H9 (cell line): ENCODE measurements at regions not wholly inside any gene's neighbourhood (a gene's known extent, or its start where the extent isn't known, plus 50 kb on each side); places are given as distances from the start of the nearest gene placed in this dataset.

Experiments
- DNase-seq: peaks from one replicate; pipeline ENCODE4 v3.0.0-alpha.2; 2017
- H2AFZ ChIP-seq: one replicate; pipeline ENCODE4 v1.6.1; 2013; ENCODE audit warnings: mild to moderate bottlenecking, low read length, control low read depth, moderate library complexity
- H2AK5ac ChIP-seq: 2 replicates; pipeline ENCODE4 v1.6.1; 2013; ENCODE audit warnings: low read length, control low read depth, mixed read lengths; ENCODE audit not compliant: insufficient read length
- H2BK120ac ChIP-seq: one replicate; pipeline ENCODE4 v1.6.1; 2013; ENCODE audit warnings: low read depth, mild to moderate bottlenecking, low read length, control low read depth, inconsistent platforms; ENCODE audit not compliant: poor library complexity, severe bottlenecking
- H2BK12ac ChIP-seq: 2 replicates; pipeline ENCODE4 v1.6.1; 2013; ENCODE audit warnings: low read length, control low read depth, mixed read lengths, low read depth; ENCODE audit not compliant: insufficient read length
- H2BK15ac ChIP-seq: 2 replicates; pipeline ENCODE4 v1.6.1; 2013; ENCODE audit warnings: low read depth, low read length, control low read depth
- H2BK20ac ChIP-seq: one replicate; pipeline ENCODE4 v1.6.1; 2013; ENCODE audit warnings: low read depth, mild to moderate bottlenecking, low read length, control low read depth, inconsistent platforms; ENCODE audit not compliant: poor library complexity, severe bottlenecking
- H2BK5ac ChIP-seq: 2 replicates; pipeline ENCODE4 v1.6.1; 2013; ENCODE audit warnings: low read length, control low read depth, mixed read lengths; ENCODE audit not compliant: insufficient read length
- H3K14ac ChIP-seq: 2 replicates; pipeline ENCODE4 v1.6.1; 2013; ENCODE audit warnings: low read length, control low read depth; ENCODE audit not compliant: insufficient read depth
- H3K18ac ChIP-seq: 2 replicates; pipeline ENCODE4 v1.6.1; 2013; ENCODE audit warnings: low read depth, mild to moderate bottlenecking, mixed read lengths, low read length, control low read depth; ENCODE audit not compliant: insufficient read length
- H3K23ac ChIP-seq: 2 replicates; pipeline ENCODE4 v1.6.1; 2013; ENCODE audit warnings: low read length, control low read depth, mixed read lengths, low read depth; ENCODE audit not compliant: insufficient read length
- H3K23me2 ChIP-seq: 2 replicates; pipeline ENCODE4 v1.6.1; 2013; ENCODE audit warnings: low read depth, mild to moderate bottlenecking, mixed read lengths, low read length, control low read depth; ENCODE audit not compliant: insufficient read length, poor library complexity, severe bottlenecking
- H3K27ac ChIP-seq: 2 replicates; pipeline ENCODE4 v1.5.1; 2013; ENCODE audit warnings: low read length, control low read depth, mixed read lengths, low read depth; ENCODE audit not compliant: insufficient read length
- H3K27me3 ChIP-seq: 2 replicates; pipeline ENCODE4 v1.6.1; 2013; ENCODE audit warnings: low read length, control low read depth, inconsistent platforms; ENCODE audit not compliant: insufficient read depth
- H3K4ac ChIP-seq: 2 replicates; pipeline ENCODE4 v1.6.1; 2013; ENCODE audit warnings: low read depth, mild to moderate bottlenecking, control low read depth, inconsistent platforms, low read length, moderate library complexity
- H3K4me1 ChIP-seq: 2 replicates; pipeline ENCODE4 v1.6.1; 2013; ENCODE audit warnings: low read length, control low read depth, inconsistent platforms; ENCODE audit not compliant: insufficient read depth
- H3K4me2 ChIP-seq: 2 replicates; pipeline ENCODE4 v1.6.1; 2013; ENCODE audit warnings: low read length, control low read depth, mixed read lengths; ENCODE audit not compliant: insufficient read length, insufficient read depth
- H3K56ac ChIP-seq: 2 replicates; pipeline ENCODE4 v1.6.1; 2013; ENCODE audit warnings: low read depth, mild to moderate bottlenecking, mixed read lengths, low read length, control low read depth; ENCODE audit not compliant: insufficient read length
- H3K79me1 ChIP-seq: 2 replicates; pipeline ENCODE4 v1.6.1; 2013; ENCODE audit warnings: low read depth, mild to moderate bottlenecking, moderate library complexity, low read length, control low read depth, inconsistent platforms; ENCODE audit not compliant: insufficient read depth, poor library complexity, severe bottlenecking
- H3K79me2 ChIP-seq: 2 replicates; pipeline ENCODE4 v1.6.1; 2013; ENCODE audit warnings: low read length, control low read depth, inconsistent platforms; ENCODE audit not compliant: insufficient read depth
- H3K9ac ChIP-seq: 2 replicates; pipeline ENCODE4 v1.6.1; 2013; ENCODE audit warnings: low read length, control low read depth, mixed read lengths; ENCODE audit not compliant: insufficient read length; ENCODE audit errors: extremely low read depth
- H3K9me3 ChIP-seq: one replicate; pipeline ENCODE4 v1.6.1; 2013; ENCODE audit warnings: low read depth, low read length, inconsistent platforms; ENCODE audit not compliant: control insufficient read depth
- H3T11ph ChIP-seq: one replicate; pipeline ENCODE4 v1.6.1; 2013; ENCODE audit warnings: mild to moderate bottlenecking, low read length, control low read depth, inconsistent platforms
- H4K20me1 ChIP-seq: one replicate; pipeline ENCODE4 v1.6.1; 2013; ENCODE audit not compliant: control insufficient read depth, insufficient read length, insufficient read depth
- H4K5ac ChIP-seq: 2 replicates; pipeline ENCODE4 v1.6.1; 2013; ENCODE audit warnings: low read depth, mild to moderate bottlenecking, mixed read lengths, low read length, control low read depth; ENCODE audit not compliant: insufficient read length
- H4K8ac ChIP-seq: replicated peaks from 2 replicates; pipeline ENCODE4 v1.6.1; 2013; ENCODE audit warnings: low read length, control low read depth, mixed read lengths, low read depth; ENCODE audit not compliant: insufficient read length
- H4K91ac ChIP-seq: 2 replicates; pipeline ENCODE4 v1.6.1; 2013; ENCODE audit warnings: low read depth, mild to moderate bottlenecking, moderate library complexity, mixed read lengths, low read length, control low read depth; ENCODE audit not compliant: insufficient read length
- H3K27ac Mint-ChIP-seq, 3 experiments: 2 replicates in 2 of 3; 3 replicates in 1 of 3; pipeline ENCODE4 v1.8.0; 2020 to 2021; ENCODE audit warnings: mixed read lengths in 3 of 3, mild to moderate bottlenecking in 1 of 3, moderate library complexity in 1 of 3
- H3K27me3 Mint-ChIP-seq: 2 replicates; pipeline ENCODE4 v1.8.0; 2021; ENCODE audit warnings: low read depth, mild to moderate bottlenecking, moderate library complexity, mixed read lengths
- H3K36me3 Mint-ChIP-seq, 3 experiments: 2 replicates in 2 of 3; 3 replicates in 1 of 3; pipeline ENCODE4 v1.8.0; 2020 to 2021; ENCODE audit warnings: low read depth in 3 of 3, mixed read lengths in 3 of 3; ENCODE audit not compliant: insufficient read depth in 1 of 3
- H3K4me1 Mint-ChIP-seq, 2 experiments: 2 replicates each; pipeline ENCODE4 v1.8.0; 2020; ENCODE audit warnings: mixed read lengths in 2 of 2
- H3K4me3 Mint-ChIP-seq, 2 experiments: 2 replicates in 1 of 2; 3 replicates in 1 of 2; pipeline ENCODE4 v1.8.0; 2020 to 2021; ENCODE audit warnings: mild to moderate bottlenecking in 2 of 2, mixed read lengths in 2 of 2, moderate library complexity in 1 of 2
- H3K9me3 Mint-ChIP-seq, 2 experiments: 2 replicates in 1 of 2; 3 replicates in 1 of 2; pipeline ENCODE4 v1.8.0; 2020; ENCODE audit warnings: mild to moderate bottlenecking in 2 of 2, mixed read lengths in 2 of 2, moderate library complexity in 1 of 2
- CTCF ChIP-seq: fragments of 200-600 bp; sonication (generic); conservative IDR thresholded peaks from 3 replicates; pipeline ENCODE4 v1.8.0; 2021; ENCODE audit warnings: antibody characterized with exemption, mild to moderate bottlenecking
- WGBS: extraction: QIAGEN DNeasy Blood & Tissue Kit; methylation state at CpG from one replicate; pipeline ENCODE4 v1.1.7; 2013; ENCODE audit warnings: missing lambda C conversion rate, low lambda C conversion rate, mixed read lengths; ENCODE audit not compliant: insufficient read length; ENCODE audit errors: extremely low coverage; 5-methylcytosine and 5-hydroxymethylcytosine counted together

GRCh38 chr17:36720131-36720530 is 118.7 kb downstream of the MRM1 start:
- Histone ChIP-seq H3K79me2 (no peaks in the 10 kb centered on the region), H3K9ac (no peak overlapping the region), H3K4ac (no peak overlapping the region), H4K91ac (no peak overlapping the region), H3K18ac (no peak overlapping the region), H3K4me2 (no peak overlapping the region), H3K27me3 (no peaks in the 10 kb centered on the region), H3K79me1 (no peaks in the 10 kb centered on the region), H3K23me2 (peaks cover 3% of the 10 kb centered on the region), H2BK12ac (no peak overlapping the region), H4K8ac (no peak overlapping the region), H3K4me1 (peaks cover 8% of the 10 kb centered on the region; the same call in 1 of the 2 replicates), H2BK20ac (no peak overlapping the region), H4K5ac (no peak overlapping the region), H3K14ac (no peak overlapping the region), H3K56ac (no peak overlapping the region), H3T11ph (no peak overlapping the region), H3K23ac (no peak overlapping the region), H2BK15ac (no peak overlapping the region), H2AFZ (no peak overlapping the region), H4K20me1 (no peaks in the 10 kb centered on the region), H3K27ac (no peak overlapping the region), H2AK5ac (no peak overlapping the region), H2BK120ac (no peak overlapping the region), H3K9me3 (no peaks in the 10 kb centered on the region), H2BK5ac (no peak overlapping the region)
- no peak overlapping the region for H3K4me3 Mint-ChIP-seq
- no peaks in the 10 kb centered on the region for H3K9me3 Mint-ChIP-seq
- no peak for TF ChIP-seq CTCF
- H3K36me3 Mint-ChIP-seq: no peaks in the 10 kb centered on the region
- peaks cover 15 to 33% of the 10 kb centered on the region in 2 experiments for H3K4me1 Mint-ChIP-seq
- peaks cover 2% of the 10 kb centered on the region for H3K27me3 Mint-ChIP-seq
- H3K27ac Mint-ChIP-seq: no peak overlapping the region
- no peak for DNase-seq
- no CpG with 5 or more reads among the region's 4 CpGs for WGBS
